Activated CD4-positive, CD25-positive, alpha-beta regulatory T cell (primary cell): ENCODE measurements at regions not wholly inside any gene's neighbourhood (a gene's known extent, or its start where the extent isn't known, plus 50 kb on each side); places are given as distances from the start of the nearest gene placed in this dataset.
"Not testable (repeated sequence)": the region's sequence is repeated elsewhere in the genome, so short reads cannot be mapped to it uniquely, and the experiment has no call there.

Source experiments
- DNase-seq, 4 experiments: peaks; one replicate each; lab custom pipeline; 2025; lab: John Stamatoyannopoulos, UW

GRCh38 chr14:71165121-71166031 lies 258.1 kb downstream of the PCNX1 start:
- DNase-seq = no peak

DNA sequence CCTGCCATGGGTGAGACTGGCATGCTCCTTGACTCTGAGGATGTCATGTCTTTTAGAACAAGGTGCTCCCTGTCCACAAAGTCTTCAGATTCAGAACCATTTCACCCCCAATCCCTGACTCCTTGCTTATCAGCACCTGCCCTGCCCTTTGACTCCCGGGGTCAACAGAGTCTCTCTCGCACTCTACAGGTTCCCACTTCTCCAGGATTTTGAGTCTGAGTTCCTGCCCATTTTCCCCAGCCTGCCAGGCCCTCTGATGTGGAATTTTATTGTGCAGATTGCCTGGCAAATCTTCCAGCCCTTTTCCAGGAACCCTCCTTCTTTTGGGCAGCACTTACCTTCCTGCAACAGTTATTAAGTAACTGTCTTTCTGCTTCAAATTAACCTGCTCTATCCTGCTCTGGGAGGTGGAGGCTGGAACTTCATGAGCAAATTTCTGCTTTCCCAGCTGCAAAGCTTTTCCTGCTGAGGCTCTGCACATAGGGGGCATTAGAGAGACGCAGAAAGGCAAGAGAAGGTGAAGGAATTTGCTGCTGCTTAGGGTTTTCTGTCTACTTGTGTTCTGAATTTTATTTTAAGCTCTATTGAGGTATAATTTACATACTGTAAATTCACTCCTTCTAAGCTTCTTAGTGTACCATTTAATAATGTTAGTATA lies 259.1 kb downstream of the PCNX1 start:
- no peak for DNase-seq

GRCh38 chr14:71167325-71167950 lies 260.2 kb downstream of the PCNX1 start:
- DNase-seq = not testable (repeated sequence)

- DNase-seq = not testable (repeated sequence)
Observed at GRCh38 chr14:71168161-71168560, 260.9 kb downstream of the PCNX1 start.

DNA sequence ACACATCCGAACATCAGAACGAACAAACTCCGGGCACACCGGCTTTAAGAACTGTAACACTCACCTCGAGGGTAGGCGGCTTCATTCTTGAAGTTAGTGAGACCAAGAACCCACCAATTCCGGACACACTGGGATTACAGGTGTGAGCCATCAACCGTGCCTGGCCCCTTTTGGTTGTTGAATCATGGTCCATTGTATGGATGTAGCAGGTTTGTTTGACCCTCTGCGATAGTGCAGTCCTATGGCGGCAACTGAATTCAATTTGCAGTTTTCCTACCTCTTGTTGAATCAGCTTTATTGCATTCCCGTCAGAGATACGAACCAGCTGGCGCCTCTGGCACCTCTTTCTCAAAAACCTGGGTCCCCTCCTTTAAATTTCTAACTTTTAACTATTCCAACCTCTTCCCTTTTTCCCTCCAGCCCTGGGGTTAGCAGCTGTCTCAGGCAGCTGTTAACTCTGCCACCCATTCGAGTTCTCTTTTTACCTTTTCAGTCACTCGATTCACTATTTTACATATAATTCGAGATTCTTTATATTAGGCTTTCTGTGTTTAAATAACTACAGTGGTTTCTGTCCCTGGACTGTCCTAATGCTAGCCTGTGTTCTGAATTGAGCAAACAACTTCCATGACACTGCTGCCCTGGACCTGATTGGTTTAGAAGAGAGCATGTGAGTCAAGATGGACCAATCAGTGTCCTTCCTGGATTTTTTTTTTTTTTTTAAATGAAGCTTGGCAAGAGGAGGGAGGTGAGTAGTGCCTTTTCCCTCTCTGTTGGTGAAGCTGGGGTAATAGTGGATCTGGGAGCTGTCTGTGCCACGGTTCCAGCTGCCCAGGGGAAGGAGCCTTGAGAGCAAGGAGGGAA lies 261.5 kb downstream of the PCNX1 start:
- DNase-seq = no peak

- DNase-seq = no peak
Observed at GRCh38 chr14:71169861-71170260, 262.6 kb downstream of the PCNX1 start.

- no peak for DNase-seq
Observed at GRCh38 chr14:71175491-71175890, 268.2 kb downstream of the PCNX1 start.

DNA sequence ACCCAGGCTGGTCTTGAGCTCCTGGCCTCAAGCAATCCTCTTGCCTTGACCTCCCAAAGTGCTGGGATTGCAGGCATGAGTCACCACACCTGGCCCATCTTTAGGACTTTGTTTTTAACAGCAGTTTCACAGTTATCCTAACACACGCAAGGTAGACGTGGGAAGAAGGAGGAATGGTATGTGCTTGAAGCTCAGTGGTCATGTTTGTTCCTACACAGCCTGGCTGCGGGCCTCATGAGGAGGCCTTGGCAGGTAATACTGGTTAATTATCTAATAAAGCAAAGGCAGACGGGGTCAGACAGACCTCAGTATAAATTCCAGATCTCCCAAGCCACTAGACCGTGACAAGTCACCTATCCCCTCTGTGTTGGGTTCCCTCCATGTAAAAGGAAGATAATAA lies 271.8 kb downstream of the PCNX1 start:
- no peak for DNase-seq

GRCh38 chr14:71180397-71180796 lies 273.1 kb downstream of the PCNX1 start:
- no peak for DNase-seq

GRCh38 chr14:71181215-71182003 lies 274.1 kb downstream of the PCNX1 start:
- DNase-seq = no peak

- no peak for DNase-seq
Observed at GRCh38 chr14:71183876-71184689, 276.8 kb downstream of the PCNX1 start.

DNA sequence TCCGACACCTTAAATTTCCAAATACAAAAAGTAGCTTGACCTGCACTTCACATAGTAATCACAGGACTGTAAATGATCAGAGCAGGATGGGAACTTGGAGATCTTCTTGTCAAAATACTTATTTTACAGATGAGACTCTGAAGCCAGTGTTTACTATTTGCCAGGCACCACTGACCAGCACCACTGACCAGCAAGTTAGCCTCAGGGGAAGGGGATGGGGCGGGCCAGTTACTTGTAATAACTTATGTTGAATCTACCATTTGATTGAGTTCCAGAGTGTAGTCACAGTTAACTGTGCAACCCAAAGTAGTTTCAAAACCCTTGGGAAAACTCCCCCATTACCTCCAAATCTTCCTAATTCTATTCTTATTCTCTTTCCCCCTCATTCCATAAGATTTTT lies 278.4 kb downstream of the PCNX1 start:
- DNase-seq = no peak

DNA sequence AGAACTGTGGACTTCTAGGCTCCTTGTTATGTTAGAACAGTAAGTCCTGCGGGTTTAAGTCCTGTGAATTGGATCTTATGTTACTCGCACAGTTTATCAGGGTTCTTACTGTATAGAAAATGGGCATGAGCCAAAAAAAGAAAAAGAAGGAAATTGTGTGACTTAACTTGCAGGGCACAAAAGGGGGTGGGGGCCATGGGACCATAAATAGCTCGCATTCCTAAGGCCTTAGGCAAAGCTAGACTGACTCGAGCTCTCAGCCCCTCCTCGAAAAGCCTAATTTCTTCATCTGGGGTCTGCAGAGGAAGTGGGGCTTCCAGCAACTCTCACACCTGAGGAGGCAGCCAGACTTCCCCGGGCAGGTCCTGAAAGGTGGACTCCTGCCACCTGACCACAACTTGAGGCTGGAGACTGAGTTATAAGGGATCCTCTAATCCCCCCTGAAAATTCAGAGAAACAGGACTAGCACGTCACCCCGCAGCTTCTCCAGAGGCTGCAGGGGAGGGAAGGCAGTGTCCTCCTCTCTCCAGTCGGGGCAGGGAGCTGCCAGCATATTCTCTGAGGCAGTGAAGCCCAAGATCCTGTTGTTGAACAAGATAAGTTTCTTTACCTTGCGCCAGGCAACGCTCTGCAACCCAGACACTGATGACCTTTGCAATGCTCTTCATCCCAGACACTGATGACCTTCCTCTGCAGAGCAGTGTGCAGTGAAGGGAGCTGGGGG lies 280.5 kb downstream of the PCNX1 start:
- DNase-seq = no peak

- no peak for DNase-seq
Observed at GRCh38 chr14:71190770-71191374, 283.6 kb downstream of the PCNX1 start.

- DNase-seq = no peak
Observed at GRCh38 chr14:71193663-71194062, 286.4 kb downstream of the PCNX1 start.

DNA sequence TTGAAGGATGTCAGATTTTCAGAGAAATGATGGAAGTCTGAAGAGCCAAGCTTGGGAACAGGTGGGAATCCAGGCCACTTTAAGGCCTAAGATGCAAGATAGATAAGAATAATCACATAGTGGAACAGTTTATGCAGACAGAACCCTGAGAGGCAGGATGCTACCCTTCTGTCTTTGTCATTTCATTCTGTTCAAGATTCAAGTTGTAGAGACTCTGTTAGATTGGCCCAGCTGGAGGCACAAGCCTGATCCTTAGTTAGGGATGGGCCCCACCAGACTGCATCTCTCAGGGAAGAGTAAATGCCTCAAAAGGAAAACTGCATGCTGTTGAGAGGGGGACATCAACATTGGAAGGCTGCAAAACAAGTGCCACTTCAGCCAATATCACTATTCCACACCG lies 287.0 kb downstream of the PCNX1 start:
- DNase-seq = no peak

DNA sequence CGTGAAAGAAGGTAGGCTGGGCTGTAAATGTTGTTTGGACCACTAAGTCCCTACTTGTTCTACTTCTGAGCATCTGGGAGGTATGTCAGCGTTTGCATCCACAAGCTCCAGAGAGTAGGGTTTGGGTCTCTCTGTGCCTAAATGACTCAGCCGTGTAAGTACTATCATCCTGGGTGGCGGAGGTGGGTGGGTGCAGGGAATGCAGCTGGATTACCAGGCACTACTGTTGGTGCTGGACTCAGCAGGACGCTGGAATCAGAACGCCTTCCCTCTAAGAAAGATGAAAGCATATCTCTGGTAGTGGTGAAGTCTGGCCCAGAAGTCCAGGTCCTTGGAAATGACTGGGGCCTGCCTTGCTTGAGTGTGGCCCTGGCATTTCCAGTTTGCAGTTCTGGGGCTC lies 289.7 kb downstream of the PCNX1 start:
- DNase-seq = no peak

GRCh38 chr14:71198687-71199086 lies 291.4 kb downstream of the PCNX1 start:
- no peak for DNase-seq

GRCh38 chr14:71201840-71202239 lies 294.6 kb downstream of the PCNX1 start:
- no peak for DNase-seq
